OCI-LY7 (cell line): ENCODE measurements at regions not wholly inside any gene's neighbourhood (a gene's known extent, or its start where the extent isn't known, plus 50 kb on each side); places are given as distances from the start of the nearest gene placed in this dataset.

Source experiments
- BruUV-seq: library from RNA; stranded (reverse); fragments of 400-500 nt; replicated peaks from 2 replicates; lab custom pipeline; 2021; lab: Mats Ljungman, UMichigan
- CTCF ChIA-PET: fragments of 300-600 bp; sonication (Branson Sonifier 250); formaldehyde crosslinking; loops from one replicate; lab custom pipeline; 2022; ENCODE audit warnings: antibody characterized with exemption; ENCODE audit not compliant: unreplicated experiment; lab: Charles Lee
- POLR2A ChIA-PET: fragments of 300-600 bp; sonication (Branson Sonifier 250); formaldehyde crosslinking; loops from one replicate; lab custom pipeline; 2022; ENCODE audit warnings: antibody characterized with exemption; lab: Charles Lee
- DNase-seq: peaks from one replicate; pipeline ENCODE4 v3.0.0-alpha.2; 2015; ENCODE audit warnings: low spot score
- H2AFZ ChIP-seq: fragments of 200-600 bp; sonication (generic), shearing (Covaris generic); 2 replicates; pipeline ENCODE4 v1.6.1; 2014; ENCODE audit warnings: mild to moderate bottlenecking, antibody characterized with exemption, low read length, moderate library complexity
- H3K27ac ChIP-seq: fragments of 200-600 bp; sonication (generic); 2 replicates; pipeline ENCODE4 v1.5.1; 2014; ENCODE audit warnings: mixed run types, low read depth, mild to moderate bottlenecking, moderate library complexity, low read length, inconsistent platforms; ENCODE audit not compliant: poor library complexity, severe bottlenecking
- H3K36me3 ChIP-seq: fragments of 200-600 bp; sonication (generic); 2 replicates; pipeline ENCODE4 v1.6.1; 2014; ENCODE audit warnings: mild to moderate bottlenecking, antibody characterized with exemption, low read length, moderate library complexity, mixed read lengths; ENCODE audit not compliant: insufficient read depth
- H3K4me1 ChIP-seq: fragments of 200-600 bp; sonication (generic); 2 replicates; pipeline ENCODE4 v1.5.1; 2014; ENCODE audit warnings: mild to moderate bottlenecking, low read length; ENCODE audit not compliant: insufficient read depth, poor library complexity, severe bottlenecking
- H3K4me2 ChIP-seq: fragments of 200-600 bp; sonication (generic); 2 replicates; pipeline ENCODE4 v1.6.1; 2014; ENCODE audit warnings: mild to moderate bottlenecking, low read length
- H3K4me3 ChIP-seq: fragments of 200-600 bp; sonication (generic); 2 replicates; pipeline ENCODE4 v1.5.1; 2014; ENCODE audit warnings: mild to moderate bottlenecking, low read depth, low read length; ENCODE audit not compliant: poor library complexity, severe bottlenecking
- H3K79me2 ChIP-seq: fragments of 200-600 bp; sonication (generic); 2 replicates; pipeline ENCODE4 v1.6.1; 2016; ENCODE audit warnings: low read depth, mild to moderate bottlenecking, low read length, moderate library complexity, mixed read lengths; ENCODE audit not compliant: insufficient read depth
- H3K9me2 ChIP-seq: fragments of 200-600 bp; sonication (generic); 2 replicates; pipeline ENCODE4 v1.6.1; 2016; ENCODE audit warnings: mild to moderate bottlenecking, low read length, mixed read lengths; ENCODE audit not compliant: insufficient read depth
- H3K9me3 ChIP-seq: fragments of 200-600 bp; sonication (generic); 2 replicates; pipeline ENCODE4 v1.6.1; 2014; ENCODE audit warnings: mild to moderate bottlenecking, mixed run types, low read length, mixed read lengths
- H4K20me1 ChIP-seq: fragments of 200-600 bp; sonication (generic); 2 replicates; pipeline ENCODE4 v1.6.1; 2014; ENCODE audit warnings: mild to moderate bottlenecking, antibody characterized with exemption, low read length, moderate library complexity, mixed read lengths; ENCODE audit not compliant: insufficient read depth
- CTCF ChIP-seq: fragments of 200-600 bp; sonication (generic); conservative IDR thresholded peaks from 2 replicates; pipeline ENCODE4 v1.5.1; 2014; ENCODE audit warnings: mild to moderate bottlenecking, antibody characterized with exemption, low read length, moderate library complexity, mixed read lengths
- EZH2phosphoT487 ChIP-seq: fragments of 200-600 bp; sonication (generic); IDR thresholded peaks from 2 replicates; pipeline ENCODE4 v1.6.1; 2018; ENCODE audit warnings: low read depth, borderline replicate concordance, mild to moderate bottlenecking, mixed run types, antibody characterized with exemption, low read length, moderate library complexity, mixed read lengths
- intact Hi-C: fragments of 100-400 bp; cut with micrococcal nuclease; formaldehyde crosslinking; loops from one replicate; pipeline ENCODE4 v1.10.0; 2022; ENCODE audit not compliant: unreplicated experiment

- Histone ChIP-seq H3K79me2 (no peaks in the 10 kb centered on the region), H2AFZ (no peak overlapping the region), H4K20me1 (no peaks in the 10 kb centered on the region), H3K27ac (no peak overlapping the region), H3K9me2 (no peaks in the 10 kb centered on the region), H3K4me2 (no peak overlapping the region), H3K36me3 (no peaks in the 10 kb centered on the region), H3K4me1 (no peaks in the 10 kb centered on the region), H3K4me3 (no peak overlapping the region), H3K9me3 (no peaks in the 10 kb centered on the region)
- BruUV-seq = no TSS peak
- intact Hi-C loops = no loop called here
- no peak for DNase-seq
- CTCF ChIA-PET = no interaction called here
- POLR2A ChIA-PET = no interaction called here
- no peak for TF ChIP-seq EZH2phosphoT487
- TF ChIP-seq CTCF = no peak
Observed at GRCh38 chr11:69938206-69938605, 119.0 kb upstream of the FGF3 start.

- intact Hi-C loops = loop anchor here (10.0 kb wide), 1 partner anchor 255 kb away; no protein-coding TSS in a partner anchor
- Histone ChIP-seq H3K9me3 (no peaks in the 10 kb centered on the region), H3K27ac (no peak overlapping the region), H4K20me1 (no peaks in the 10 kb centered on the region), H3K9me2 (no peaks in the 10 kb centered on the region), H3K4me3 (no peak overlapping the region), H3K4me2 (no peak overlapping the region), H3K36me3 (no peaks in the 10 kb centered on the region), H3K79me2 (no peaks in the 10 kb centered on the region), H2AFZ (no peak overlapping the region), H3K4me1 (no peaks in the 10 kb centered on the region)
- TF ChIP-seq EZH2phosphoT487 (no peak), CTCF (no peak)
- BruUV-seq = no TSS peak
- ChIA-PET CTCF (no interaction called here), POLR2A (interaction anchor here (0.7 kb wide), 1 partner anchor 156 kb away, joined by 4 read pairs; no protein-coding TSS in a partner anchor)
- no peak for DNase-seq
Observed at GRCh38 chr11:69939551-69940245, 120.5 kb upstream of the FGF3 start.

GRCh38 chr11:69940246-69940610, 121.0 kb upstream of the FGF3 start:
- Histone ChIP-seq H3K27ac (no peak overlapping the region), H3K79me2 (no peaks in the 10 kb centered on the region), H3K9me2 (no peaks in the 10 kb centered on the region), H3K4me1 (no peaks in the 10 kb centered on the region), H4K20me1 (no peaks in the 10 kb centered on the region), H3K4me2 (no peak overlapping the region), H3K36me3 (no peaks in the 10 kb centered on the region), H3K9me3 (no peaks in the 10 kb centered on the region), H2AFZ (no peak overlapping the region), H3K4me3 (no peak overlapping the region)
- no TSS peak for BruUV-seq
- ChIA-PET POLR2A (no interaction called here), CTCF (no interaction called here)
- intact Hi-C loops = loop anchor here (10.0 kb wide), 1 partner anchor 255 kb away; no protein-coding TSS in a partner anchor
- TF ChIP-seq CTCF = no peak
- no peak for TF ChIP-seq EZH2phosphoT487
- DNase-seq = no peak
